ENCODE measurements at regions not wholly inside any gene's neighbourhood (a gene's known extent, or its start where the extent isn't known, plus 50 kb on each side); places are given as distances from the start of the nearest gene placed in this dataset.
"Not testable (repeated sequence)": the region's sequence is repeated elsewhere in the genome, so short reads cannot be mapped to it uniquely, and the experiment has no call there.

- Mint-ChIP-seq H3K27ac (no peak overlapping the region), H3K27me3 (no peaks in the 10 kb centered on the region), H3K36me3 (ENCODE audit: low read depth) (no peaks in the 10 kb centered on the region), H3K9me3 (peaks cover 4% of the 10 kb centered on the region), H3K4me1 (no peaks in the 10 kb centered on the region), H3K4me3 (no peak overlapping the region)
- DNase-seq (no peak), ATAC-seq (ENCODE audit: low read depth) (no peak)
- intact Hi-C loops (cut with micrococcal nuclease): no loop called here
- CTCF ChIA-PET: no interaction called here
- no peak for TF ChIP-seq CTCF (IDR thresholded peaks at IDR 0.05)
- POLR2A ChIA-PET: no interaction called here
Observed at GRCh38 chr5:179459771-179460170, 90.6 kb upstream of the RUFY1 start.

GRCh38 chr5:179457612-179458011 lies 92.7 kb upstream of the RUFY1 start:
- intact Hi-C loops (cut with micrococcal nuclease): no loop called here
- DNase-seq (no peak), ATAC-seq (ENCODE audit: low read depth) (no peak)
- CTCF ChIA-PET: no interaction called here
- peaks cover 2% of the 10 kb centered on the region for H3K9me3 Mint-ChIP-seq
- TF ChIP-seq CTCF (IDR thresholded peaks at IDR 0.05): no peak
- no peaks in the 10 kb centered on the region for H3K4me1 Mint-ChIP-seq
- POLR2A ChIA-PET: no interaction called here
- no peaks in the 10 kb centered on the region for H3K36me3 Mint-ChIP-seq (ENCODE audit: low read depth)
- H3K27ac Mint-ChIP-seq: no peak overlapping the region
- H3K4me3 Mint-ChIP-seq: no peak overlapping the region
- peaks cover 5% of the 10 kb centered on the region for H3K27me3 Mint-ChIP-seq

- POLR2A ChIA-PET; H3K9me3 Mint-ChIP-seq; H3K4me3 Mint-ChIP-seq; H3K27me3 Mint-ChIP-seq; DNase-seq; ATAC-seq (ENCODE audit: low read depth); H3K36me3 Mint-ChIP-seq (ENCODE audit: low read depth); CTCF ChIA-PET; intact Hi-C loops (cut with micrococcal nuclease); H3K27ac Mint-ChIP-seq; H3K4me1 Mint-ChIP-seq: not testable (repeated sequence)
Observed at GRCh38 chr5:179456075-179456474, 94.3 kb upstream of the RUFY1 start.

- DNase-seq: no peak
- H3K36me3 Mint-ChIP-seq (ENCODE audit: low read depth): no peaks in the 10 kb centered on the region
- ATAC-seq (ENCODE audit: low read depth): no peak
- intact Hi-C loops (cut with micrococcal nuclease): no loop called here
- CTCF ChIA-PET: no interaction called here
- no peaks in the 10 kb centered on the region for H3K4me1 Mint-ChIP-seq
- H3K27me3 Mint-ChIP-seq: peaks cover 8% of the 10 kb centered on the region
- H3K4me3 Mint-ChIP-seq: no peak overlapping the region
- peaks cover 2% of the 10 kb centered on the region for H3K9me3 Mint-ChIP-seq
- POLR2A ChIA-PET: no interaction called here
- no peak overlapping the region for H3K27ac Mint-ChIP-seq
- TF ChIP-seq CTCF (IDR thresholded peaks at IDR 0.05): no peak
Observed at GRCh38 chr5:179455320-179455719, 95.0 kb upstream of the RUFY1 start.

GRCh38 chr5:179454356-179454755 lies 96.0 kb upstream of the RUFY1 start:
- Mint-ChIP-seq H3K4me3 (no peak overlapping the region), H3K27ac (no peak overlapping the region), H3K36me3 (ENCODE audit: low read depth) (no peaks in the 10 kb centered on the region), H3K27me3 (peaks cover 8% of the 10 kb centered on the region), H3K9me3 (peaks cover 2% of the 10 kb centered on the region), H3K4me1 (no peaks in the 10 kb centered on the region)
- no peak for DNase-seq
- TF ChIP-seq CTCF (IDR thresholded peaks at IDR 0.05): no peak
- no peak for ATAC-seq (ENCODE audit: low read depth)
- ChIA-PET POLR2A (no interaction called here), CTCF (no interaction called here)
- intact Hi-C loops (cut with micrococcal nuclease): no loop called here

- TF ChIP-seq CTCF (IDR thresholded peaks at IDR 0.05): no peak
- intact Hi-C loops (cut with micrococcal nuclease): no loop called here
Observed at GRCh38 chr5:179453616-179454015, 96.7 kb upstream of the RUFY1 start.

More at GRCh38 chr5:179453616-179454015, 96.7 kb upstream of the RUFY1 start:
- POLR2A ChIA-PET: no interaction called here
- CTCF ChIA-PET: no interaction called here
- Mint-ChIP-seq H3K9me3 (peaks cover 2% of the 10 kb centered on the region), H3K4me1 (no peaks in the 10 kb centered on the region), H3K27me3 (peaks cover 8% of the 10 kb centered on the region), H3K36me3 (ENCODE audit: low read depth) (no peaks in the 10 kb centered on the region), H3K4me3 (no peak overlapping the region), H3K27ac (no peak overlapping the region)
- DNase-seq (no peak), ATAC-seq (ENCODE audit: low read depth) (no peak)

Data from activated B cell treated with CpG ODN at 0.5 μM for 24 hours (primary cell).